K562 (cell line): ENCODE measurements at regions not wholly inside any gene's neighbourhood (a gene's known extent, or its start where the extent isn't known, plus 50 kb on each side); places are given as distances from the start of the nearest gene placed in this dataset.

Experiments
- ATAC-seq: fragments of 200-7000 bp; cut with Tn5 transposase; 3 replicates; pipeline ENCODE4 v1.9.1; 2020; ENCODE audit warnings: moderate library complexity
- BruUV-seq: library from RNA; stranded (reverse); fragments of 400-500 nt; replicated peaks from 2 replicates; lab custom pipeline; 2021; lab: Mats Ljungman, UMichigan
- CTCF ChIA-PET: fragments of 300-600 bp; formaldehyde crosslinking; extraction: SDS; loops from one replicate; lab custom pipeline; 2021; ENCODE audit warnings: low intra/inter-chr PET ratio; lab: Yijun Ruan, JAX
- POLR2A ChIA-PET: fragments of 300-600, 350-650 bp; sonication (Branson Sonifier 250); formaldehyde crosslinking; extraction: SDS; loops from one replicate; lab custom pipeline; 2021; ENCODE audit warnings: antibody characterized with exemption, inconsistent platforms; lab: Yijun Ruan, JAX
- DNase-seq, 4 experiments: peaks; one replicate each; pipeline versions ENCODE4 v3.0.0 to v3.0.0-alpha.2; 2011 to 2018; ENCODE audit warnings: low spot score in 3 of 4, mixed read lengths in 3 of 4; ENCODE audit errors: extremely low read depth in 1 of 4
- FAIRE-seq: peaks from 2 replicates; lab custom pipeline; 2011; peaks lifted over from hg19 to GRCh38; lab: Jason Lieb, UNC
- H2AFZ ChIP-seq: 2 replicates; pipeline ENCODE4 v1.6.0; 2011; ENCODE audit warnings: low read depth, low read length, control low read depth, inconsistent platforms
- H3K27ac ChIP-seq: fragments of 200-600 bp; 3 replicates; pipeline ENCODE4 v1.8.0; 2011; ENCODE audit warnings: low read depth, mild to moderate bottlenecking, control low read depth, inconsistent platforms, low read length, moderate library complexity, mixed read lengths; ENCODE audit errors: extremely low read depth
- H3K27me3 ChIP-seq, 2 experiments: fragments of 300-600 bp in 1 of 2; 2 replicates in 1 of 2; 3 replicates in 1 of 2; pipeline versions ENCODE4 v1.6.0 to v1.8.0; 2011; ENCODE audit warnings: inconsistent platforms in 2 of 2, low read length in 2 of 2, mild to moderate bottlenecking in 1 of 2, mixed read lengths in 1 of 2, moderate library complexity in 1 of 2; ENCODE audit not compliant: control insufficient read depth in 2 of 2, insufficient read depth in 2 of 2
- H3K36me3 ChIP-seq: fragments of 300-600 bp; 3 replicates; pipeline ENCODE4 v1.8.0; 2011; ENCODE audit warnings: mild to moderate bottlenecking, low read length, inconsistent platforms; ENCODE audit not compliant: control insufficient read depth, insufficient read depth
- H3K4me1 ChIP-seq, 2 experiments: fragments of 200-600 bp in 1 of 2; replicated peaks in 1 of 2; 2 replicates in 1 of 2; 3 replicates in 1 of 2; pipeline versions ENCODE4 v1.5.1 to v1.8.0; 2011; ENCODE audit warnings: inconsistent platforms in 2 of 2, low read length in 2 of 2, mild to moderate bottlenecking in 1 of 2, mixed read lengths in 1 of 2, moderate library complexity in 1 of 2; ENCODE audit not compliant: control insufficient read depth in 2 of 2, insufficient read depth in 2 of 2
- H3K4me2 ChIP-seq: 2 replicates; pipeline ENCODE4 v1.6.1; 2011; ENCODE audit warnings: low read length, control low read depth, inconsistent platforms, mixed read lengths; ENCODE audit not compliant: insufficient read depth
- H3K4me3 ChIP-seq: fragments of 200-600 bp; sonication (generic), shearing (Covaris generic); 2 replicates; pipeline ENCODE4 v1.5.1; 2016; ENCODE audit warnings: control low read depth, inconsistent platforms
- H3K79me2 ChIP-seq: fragments of 200-600 bp; 3 replicates; pipeline ENCODE4 v1.8.0; 2011; ENCODE audit warnings: low read length, inconsistent platforms; ENCODE audit not compliant: control insufficient read depth, insufficient read depth
- H3K9ac ChIP-seq, 2 experiments: 2 replicates each; pipeline versions ENCODE4 v1.6.0 to v1.6.1; 2011; ENCODE audit warnings: low read depth in 2 of 2, low read length in 2 of 2, control low read depth in 1 of 2, inconsistent platforms in 1 of 2, mild to moderate bottlenecking in 1 of 2, mixed read lengths in 1 of 2; ENCODE audit not compliant: insufficient read depth in 1 of 2
- H3K9me1 ChIP-seq: one replicate; pipeline ENCODE4 v1.6.0; 2011; ENCODE audit warnings: inconsistent platforms, mild to moderate bottlenecking, low read length, moderate library complexity; ENCODE audit not compliant: control insufficient read depth, insufficient read depth
- H3K9me3 ChIP-seq: replicated peaks from 2 replicates; pipeline ENCODE4 v1.5.1; 2011; ENCODE audit warnings: low read depth, low read length, inconsistent platforms; ENCODE audit not compliant: control insufficient read depth, insufficient read depth
- H4K20me1 ChIP-seq: replicated peaks from 2 replicates; pipeline ENCODE4 v1.6.1; 2011; ENCODE audit warnings: low read length, inconsistent platforms, mixed read lengths; ENCODE audit not compliant: control insufficient read depth, insufficient read depth
- ARHGAP35 ChIP-seq: fragments of 450-650 bp; IDR thresholded peaks from 2 replicates; pipeline ENCODE4 v1.6.1; 2018; ENCODE audit not compliant: partially characterized antibody
- CBX8 ChIP-seq: fragments of 200-600 bp; sonication (generic); IDR thresholded peaks from 2 replicates; pipeline ENCODE4 v1.6.1; 2012; ENCODE audit warnings: borderline replicate concordance, mixed run types, low read depth, mild to moderate bottlenecking, moderate library complexity, mixed read lengths, low read length, control low read depth, inconsistent platforms; ENCODE audit not compliant: poor library complexity, severe bottlenecking; ENCODE audit errors: extremely low read depth
- HDGF ChIP-seq: fragments of 450-650 bp; IDR thresholded peaks from 2 replicates; pipeline ENCODE4 v1.6.1; 2016
- KLF13 ChIP-seq: fragments of 450-650 bp; IDR thresholded peaks from 2 replicates; pipeline ENCODE4 v1.6.1; 2016; ENCODE audit warnings: missing genetic modification characterization, low read depth, mild to moderate bottlenecking, missing compliant biosample characterization, moderate library complexity, borderline replicate concordance
- MEF2D ChIP-seq: conservative IDR thresholded peaks from 2 replicates; pipeline ENCODE4 v1.6.1; 2016; ENCODE audit warnings: low read depth, missing genetic modification characterization, missing compliant biosample characterization
- PREB ChIP-seq: sonication (generic); formaldehyde crosslinking; IDR thresholded peaks from 2 replicates; pipeline ENCODE4 v1.8.1; 2023; ENCODE audit warnings: mild to moderate bottlenecking, missing genetic modification reagents
- SAP30 ChIP-seq: fragments of 200-600 bp; sonication (generic); IDR thresholded peaks from 2 replicates; pipeline ENCODE4 v1.6.1; 2012; ENCODE audit warnings: borderline replicate concordance, low read depth, mild to moderate bottlenecking, moderate library complexity, low read length, control low read depth, inconsistent platforms; ENCODE audit not compliant: insufficient read depth, poor library complexity, severe bottlenecking
- SREBF2 ChIP-seq: sonication (generic); formaldehyde crosslinking; IDR thresholded peaks from 2 replicates; pipeline ENCODE4 v1.4.0; 2020; ENCODE audit warnings: mild to moderate bottlenecking, missing genetic modification reagents
- STAT6 ChIP-seq: sonication (generic); formaldehyde crosslinking; IDR thresholded peaks from 2 replicates; pipeline ENCODE4 v1.8.1; 2023; ENCODE audit warnings: mild to moderate bottlenecking, missing genetic modification reagents
- XRCC5 ChIP-seq: fragments of 200-400 bp; formaldehyde crosslinking; IDR thresholded peaks from 2 replicates; pipeline ENCODE4 v1.6.1; 2017; ENCODE audit warnings: low read depth, mild to moderate bottlenecking, low read length
- ZNF146 ChIP-seq: IDR thresholded peaks from one replicate; pipeline ENCODE4 v1.6.1; 2018; ENCODE audit warnings: missing compliant biosample characterization; ENCODE audit not compliant: unreplicated experiment
- ZNF75A ChIP-seq: fragments of 450-650 bp; formaldehyde crosslinking; IDR thresholded peaks from 2 replicates; pipeline ENCODE4 v1.4.0; 2020; ENCODE audit warnings: mild to moderate bottlenecking
- ZNF766 ChIP-seq: fragments of 200-800 bp; sonication (Bioruptor generic); conservative IDR thresholded peaks from 2 replicates; pipeline ENCODE4 v1.6.1; 2016; ENCODE audit warnings: missing genetic modification characterization, missing compliant biosample characterization
- WGBS: fragments of 100-300 bp; shearing (Covaris generic); methylation state at CpG from one replicate; pipeline ENCODE4 v1.1.6; 2016; ENCODE audit warnings: low coverage, mixed read lengths; ENCODE audit not compliant: insufficient coverage; ENCODE audit errors: missing lambda C conversion rate; 5-methylcytosine and 5-hydroxymethylcytosine counted together
- in situ Hi-C: fragments of 300-500 bp; cut with MboI; formaldehyde crosslinking; loops from 4 replicates; pipeline ENCODE4 v1.15.0; 2018; ENCODE audit warnings: inconsistent platforms, mixed read lengths
- intact Hi-C: fragments of 100-400 bp; cut with micrococcal nuclease; formaldehyde crosslinking; loops from 2 replicates; pipeline ENCODE4 v1.14.2; 2022
- TF ChIP-seq, protein P1 (sequence below): fragments of 450-650 bp; IDR thresholded peaks from 2 replicates; pipeline ENCODE4 v1.6.1; 2016; ENCODE audit warnings: missing biosample characterization, missing genetic modification characterization

DNA sequence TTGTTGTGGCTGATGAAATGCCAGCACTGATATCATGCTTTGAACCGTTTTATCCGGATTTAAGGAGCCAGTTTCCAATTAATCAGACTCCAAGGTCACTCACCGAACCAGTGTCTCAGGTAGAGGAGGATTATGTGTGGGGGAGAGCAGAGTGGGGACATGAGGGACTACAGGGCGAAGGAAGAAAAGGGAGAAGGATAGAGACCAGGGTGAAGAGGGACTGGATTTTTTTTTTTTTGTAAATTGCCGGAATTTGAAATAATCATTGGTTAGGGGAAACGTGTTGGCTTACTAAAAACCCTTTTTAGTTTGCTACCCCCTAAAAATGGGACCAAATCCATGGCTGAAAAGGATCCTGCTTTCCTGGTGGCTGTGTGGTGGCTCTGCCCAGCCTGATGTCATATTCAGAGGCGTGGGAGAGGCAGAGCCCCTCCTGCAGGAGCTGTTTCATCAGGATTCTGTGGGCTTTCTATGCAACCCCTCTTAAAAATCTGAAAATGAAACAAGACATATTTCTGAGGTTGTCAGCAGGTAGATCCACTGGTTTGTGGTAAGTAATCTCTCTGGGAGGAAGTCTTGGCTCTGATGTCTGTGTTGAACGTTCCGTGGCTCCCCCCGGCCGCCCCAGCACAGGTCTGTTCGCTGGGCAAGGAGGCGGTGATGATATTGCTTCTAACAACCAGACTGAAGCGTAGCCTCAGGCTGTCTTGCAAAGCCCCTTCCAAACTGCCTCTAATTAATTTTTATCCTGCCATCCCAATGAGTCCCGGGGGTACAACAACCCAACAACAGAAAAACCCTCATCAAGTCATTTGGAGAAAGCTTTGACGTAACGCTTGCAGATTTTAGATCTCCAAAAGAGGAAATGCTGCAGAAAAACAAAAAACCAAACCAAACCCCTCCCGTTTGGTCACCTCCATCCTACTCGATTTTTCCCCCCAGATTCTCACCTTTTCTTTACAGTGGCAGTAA, 143.0 kb upstream of the ZFHX3 start:
- in situ Hi-C loops: no loop called here
- Histone ChIP-seq H3K79me2 (no peaks in the 10 kb centered on the region), H3K36me3 (no peaks in the 10 kb centered on the region), H3K9me1 (no peaks in the 10 kb centered on the region), H3K4me1 (no peaks in the 10 kb centered on the region), H3K27me3 (peaks cover 0 to 8% of the 10 kb centered on the region in 2 experiments; a peak in 2 of 5 replicates), H3K27ac (no peak overlapping the region), H3K9ac (no peak overlapping the region), H2AFZ (no peak overlapping the region), H3K4me2 (no peak overlapping the region), H3K9me3 (no peaks in the 10 kb centered on the region), H4K20me1 (no peaks in the 10 kb centered on the region), H3K4me3 (no peak overlapping the region)
- CTCF ChIA-PET: no interaction called here
- TF ChIP-seq CBX8 (no peak), PREB (CRISPR knock-in tag) (no peak), ARHGAP35 (no peak), XRCC5 (no peak), ZNF766 (no peak), ZNF75A (CRISPR knock-in tag) (no peak), KLF13 (tag) (no peak), ZNF146 (CRISPR knock-in tag) (no peak), SAP30 (no peak), STAT6 (no peak), SREBF2 (CRISPR knock-in tag) (no peak), HDGF (no peak), MEF2D (tag) (no peak)
- TF ChIP-seq, protein P1, sequence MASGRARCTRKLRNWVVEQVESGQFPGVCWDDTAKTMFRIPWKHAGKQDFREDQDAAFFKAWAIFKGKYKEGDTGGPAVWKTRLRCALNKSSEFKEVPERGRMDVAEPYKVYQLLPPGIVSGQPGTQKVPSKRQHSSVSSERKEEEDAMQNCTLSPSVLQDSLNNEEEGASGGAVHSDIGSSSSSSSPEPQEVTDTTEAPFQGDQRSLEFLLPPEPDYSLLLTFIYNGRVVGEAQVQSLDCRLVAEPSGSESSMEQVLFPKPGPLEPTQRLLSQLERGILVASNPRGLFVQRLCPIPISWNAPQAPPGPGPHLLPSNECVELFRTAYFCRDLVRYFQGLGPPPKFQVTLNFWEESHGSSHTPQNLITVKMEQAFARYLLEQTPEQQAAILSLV: no peak
- WGBS: under 1% methylated on average over 17 of the region's 19 CpGs
- intact Hi-C loops: no loop called here
- no peak for DNase-seq
- no peak for ATAC-seq
- no peak for FAIRE-seq
- no TSS peak for BruUV-seq
- POLR2A ChIA-PET: no interaction called here
